Natural killer cell (primary cell): ENCODE measurements at regions not wholly inside any gene's neighbourhood (a gene's known extent, or its start where the extent isn't known, plus 50 kb on each side); places are given as distances from the start of the nearest gene placed in this dataset.

Experiments
- ATAC-seq, 3 donors: fragments of 150-1000 bp in 2 of 3; fragments of 200-7000 bp in 1 of 3; cut with Tn5 transposase; 1 replicate in 1 of 3; 2 replicates in 2 of 3; pipeline ENCODE4 v1.10.0; 2021; ENCODE audit warnings: mild to moderate bottlenecking in 2 of 3, moderate library complexity in 2 of 3
- DNase-seq, 2 donors: peaks; one replicate each; pipeline versions ENCODE4 v3.0.0 to v3.0.0-alpha.2; 2013 to 2021; ENCODE audit warnings: mixed read lengths in 1 of 2
- H3K27ac ChIP-seq: one replicate; pipeline ENCODE4 v1.5.1; 2013; ENCODE audit warnings: mild to moderate bottlenecking, low read length
- H3K27me3 ChIP-seq: one replicate; pipeline ENCODE4 v1.6.1; 2013; ENCODE audit warnings: low read length; ENCODE audit not compliant: control insufficient read depth, insufficient read depth
- H3K36me3 ChIP-seq: one replicate; pipeline ENCODE4 v1.6.1; 2013; ENCODE audit warnings: low read length; ENCODE audit not compliant: control insufficient read depth, insufficient read depth
- H3K4me1 ChIP-seq: one replicate; pipeline ENCODE4 v1.6.1; 2013; ENCODE audit warnings: low read length; ENCODE audit not compliant: control insufficient read depth, insufficient read depth
- H3K4me3 ChIP-seq: one replicate; pipeline ENCODE4 v1.5.1; 2013; ENCODE audit warnings: low read length
- H3K9me3 ChIP-seq: one replicate; pipeline ENCODE4 v1.6.1; 2013; ENCODE audit warnings: low read length; ENCODE audit not compliant: control insufficient read depth, insufficient read depth
- H3K27ac Mint-ChIP-seq, 2 donors: one replicate each; pipeline ENCODE4 v1.8.0; 2022; ENCODE audit warnings: mild to moderate bottlenecking in 2 of 2, mixed read lengths in 2 of 2, moderate library complexity in 1 of 2
- H3K27me3 Mint-ChIP-seq, 2 donors: one replicate each; pipeline ENCODE4 v1.8.0; 2022; ENCODE audit warnings: low read depth in 2 of 2, mixed read lengths in 2 of 2
- H3K36me3 Mint-ChIP-seq: one replicate; pipeline ENCODE4 v1.8.0; 2022; ENCODE audit warnings: mixed read lengths
- H3K4me1 Mint-ChIP-seq, 2 donors: one replicate each; pipeline ENCODE4 v1.8.0; 2022; ENCODE audit warnings: mixed read lengths in 2 of 2
- H3K4me3 Mint-ChIP-seq: one replicate; pipeline ENCODE4 v1.8.0; 2022; ENCODE audit warnings: mild to moderate bottlenecking, moderate library complexity, mixed read lengths
- H3K9me3 Mint-ChIP-seq, 2 donors: one replicate each; pipeline ENCODE4 v1.8.0; 2022; ENCODE audit warnings: mixed read lengths in 2 of 2
- CTCF ChIP-seq: fragments of 200-600 bp; IDR thresholded peaks from one replicate; pipeline ENCODE4 v1.8.0; 2022; ENCODE audit warnings: antibody characterized with exemption
- WGBS: methylation state at CpG from one replicate; pipeline ENCODE4 v1.1.7; 2013; ENCODE audit warnings: missing lambda C conversion rate; ENCODE audit not compliant: insufficient coverage; 5-methylcytosine and 5-hydroxymethylcytosine counted together
- intact Hi-C: fragments of 100-400 bp; cut with micrococcal nuclease; formaldehyde crosslinking; loops from one replicate; pipeline ENCODE4 v1.14.2; 2022

- Mint-ChIP-seq H3K9me3 (no peaks in the 10 kb centered on the region), H3K4me3 (no peak overlapping the region), H3K4me1 (no peaks in the 10 kb centered on the region), H3K27ac (no peak overlapping the region), H3K27me3 (peaks cover 16 to 26% of the 10 kb centered on the region in 2 donors), H3K36me3 (no peaks in the 10 kb centered on the region)
- no peaks in the 10 kb centered on the region for H3K36me3 ChIP-seq
- WGBS, result 81% methylated on average over 9 of the region's 10 CpGs
- H3K4me1 ChIP-seq, result no peaks in the 10 kb centered on the region
- no peak for TF ChIP-seq CTCF
- no peak overlapping the region for H3K27ac ChIP-seq
- H3K4me3 ChIP-seq, result no peak overlapping the region
- no peaks in the 10 kb centered on the region for H3K27me3 ChIP-seq
- intact Hi-C loops, result no loop called here
- DNase-seq (no peak), ATAC-seq (no peak)
- no peaks in the 10 kb centered on the region for H3K9me3 ChIP-seq
Measured at GRCh38 chr16:54505549-54506213, 219.1 kb upstream of the IRX3 start.

- DNase-seq (no peak), ATAC-seq (no peak)
- Histone ChIP-seq H3K36me3 (no peaks in the 10 kb centered on the region), H3K9me3 (no peaks in the 10 kb centered on the region), H3K4me3 (no peak overlapping the region), H3K27ac (no peak overlapping the region), H3K27me3 (no peaks in the 10 kb centered on the region), H3K4me1 (no peaks in the 10 kb centered on the region)
- no peak overlapping the region for H3K4me3 Mint-ChIP-seq
- no peak for TF ChIP-seq CTCF
- whole genome bisulfite sequencing, result 59% methylated on average over 7 of the region's 12 CpGs
- intact Hi-C loops, result no loop called here
- H3K27ac Mint-ChIP-seq, result no peak overlapping the region
- no peaks in the 10 kb centered on the region for H3K4me1 Mint-ChIP-seq
- no peaks in the 10 kb centered on the region for H3K36me3 Mint-ChIP-seq
- H3K27me3 Mint-ChIP-seq, result peaks cover 11 to 26% of the 10 kb centered on the region in 2 donors
- no peaks in the 10 kb centered on the region for H3K9me3 Mint-ChIP-seq
Measured at GRCh38 chr16:54504372-54504771, 217.8 kb upstream of the IRX3 start.

DNA sequence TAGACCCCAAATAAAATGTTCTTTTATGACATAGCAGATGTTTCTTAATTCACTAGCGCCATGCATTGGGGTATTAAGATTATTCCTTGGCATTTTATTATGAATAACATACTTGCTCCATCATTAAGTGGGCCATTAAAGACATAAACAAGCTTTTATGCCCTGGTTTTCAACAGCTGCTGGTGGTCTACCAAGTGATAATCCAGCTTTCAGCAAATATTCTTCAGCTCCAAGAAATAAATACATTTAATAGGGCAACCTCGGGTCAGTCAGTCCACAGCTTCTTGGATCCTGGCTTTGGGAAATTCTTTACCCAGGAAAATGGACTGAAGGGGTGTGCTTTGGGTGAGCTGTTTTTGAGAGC, 217.3 kb upstream of the IRX3 start:
- no peak for TF ChIP-seq CTCF
- H3K4me1 Mint-ChIP-seq, result no peaks in the 10 kb centered on the region

More for the DNA sequence above, 217.3 kb upstream of the IRX3 start:
- 50% methylated on average over 1 of the region's 2 CpGs for WGBS
- Mint-ChIP-seq H3K4me3 (no peak overlapping the region), H3K36me3 (no peaks in the 10 kb centered on the region), H3K27me3 (peaks cover 11 to 26% of the 10 kb centered on the region in 2 donors), H3K27ac (no peak overlapping the region), H3K9me3 (no peaks in the 10 kb centered on the region)
- no peak for DNase-seq
- Histone ChIP-seq H3K4me1 (no peaks in the 10 kb centered on the region), H3K4me3 (no peak overlapping the region), H3K27me3 (no peaks in the 10 kb centered on the region), H3K36me3 (no peaks in the 10 kb centered on the region), H3K27ac (no peak overlapping the region), H3K9me3 (no peaks in the 10 kb centered on the region)
- no peak for ATAC-seq
- intact Hi-C loops, result no loop called here
